ENCODE measurements at regions not wholly inside any gene's neighbourhood (a gene's known extent, or its start where the extent isn't known, plus 50 kb on each side); places are given as distances from the start of the nearest gene placed in this dataset.

DNA sequence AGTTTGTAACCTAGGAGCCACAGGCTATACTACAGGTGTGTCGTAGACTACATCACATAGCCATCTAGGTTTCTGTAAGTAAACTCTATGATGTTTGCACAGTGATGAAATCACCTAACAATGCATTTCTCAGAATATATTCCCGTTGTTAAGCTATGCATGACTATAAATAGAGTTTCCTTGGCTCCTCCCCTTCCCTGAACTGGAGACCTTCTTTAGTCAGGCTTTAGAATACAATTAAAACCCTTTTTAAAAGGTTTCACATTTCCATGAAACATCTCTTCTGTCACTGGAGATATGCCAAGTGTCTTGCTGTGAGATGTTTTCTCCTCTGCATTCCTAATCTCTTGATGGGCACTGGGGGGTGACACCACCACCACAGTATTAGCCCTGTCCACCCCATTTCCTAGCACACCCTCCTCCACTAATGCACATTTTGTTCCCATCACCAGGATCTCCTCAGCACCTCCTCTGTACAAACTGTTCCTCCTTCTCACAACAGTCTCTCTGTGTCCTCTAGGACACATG is 334.6 kb upstream of the CPEB2 start:
- no peak for TF ChIP-seq CTCF (IDR thresholded peaks at IDR 0.05; ENCODE audit: extremely low read depth, insufficient read depth, missing control alignments)
- in situ Hi-C loops (cut with MboI; ENCODE audit: low pct_unique_long_range_greater_than_20kb, low sequenced_read_pairs, unreplicated experiment): no loop called here
- DNase-seq (ENCODE audit: low spot score): no peak

- no peak for TF ChIP-seq CTCF (IDR thresholded peaks at IDR 0.05; ENCODE audit: extremely low read depth, insufficient read depth, missing control alignments)
- in situ Hi-C loops (cut with MboI; ENCODE audit: low pct_unique_long_range_greater_than_20kb, low sequenced_read_pairs, unreplicated experiment): no loop called here
- DNase-seq (ENCODE audit: low spot score): no peak
These were observed 334.0 kb upstream of the CPEB2 start for GRCh38 chr4:14668296-14668695.

- TF ChIP-seq CTCF (IDR thresholded peaks at IDR 0.05; ENCODE audit: extremely low read depth, insufficient read depth, missing control alignments): no peak
- in situ Hi-C loops (cut with MboI; ENCODE audit: low pct_unique_long_range_greater_than_20kb, low sequenced_read_pairs, unreplicated experiment): no loop called here
- DNase-seq (ENCODE audit: low spot score): no peak
These were observed 332.9 kb upstream of the CPEB2 start for GRCh38 chr4:14669371-14669770.

DNA sequence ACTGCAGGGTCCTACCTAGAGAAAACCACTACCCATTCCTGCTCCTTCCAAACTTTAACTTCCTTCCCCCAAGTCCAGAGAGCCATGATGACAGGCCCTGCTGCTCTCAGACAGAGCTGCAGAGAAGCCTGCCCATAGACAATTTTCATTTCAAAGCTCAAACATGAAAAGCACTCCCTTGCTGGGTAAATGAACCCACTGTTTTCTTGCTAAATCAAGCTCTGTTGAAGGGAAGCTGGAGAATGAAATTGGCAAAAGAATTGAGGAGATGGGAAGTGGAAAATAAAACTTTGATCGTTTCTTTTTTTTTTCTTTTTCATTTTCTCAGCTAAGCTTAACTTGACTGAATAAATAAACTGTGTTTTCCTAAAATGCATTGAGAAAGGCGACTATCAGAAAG is 331.1 kb upstream of the CPEB2 start:
- no peak for TF ChIP-seq CTCF (IDR thresholded peaks at IDR 0.05; ENCODE audit: extremely low read depth, insufficient read depth, missing control alignments)
- in situ Hi-C loops (cut with MboI; ENCODE audit: low pct_unique_long_range_greater_than_20kb, low sequenced_read_pairs, unreplicated experiment): no loop called here
- DNase-seq (ENCODE audit: low spot score): no peak

DNA sequence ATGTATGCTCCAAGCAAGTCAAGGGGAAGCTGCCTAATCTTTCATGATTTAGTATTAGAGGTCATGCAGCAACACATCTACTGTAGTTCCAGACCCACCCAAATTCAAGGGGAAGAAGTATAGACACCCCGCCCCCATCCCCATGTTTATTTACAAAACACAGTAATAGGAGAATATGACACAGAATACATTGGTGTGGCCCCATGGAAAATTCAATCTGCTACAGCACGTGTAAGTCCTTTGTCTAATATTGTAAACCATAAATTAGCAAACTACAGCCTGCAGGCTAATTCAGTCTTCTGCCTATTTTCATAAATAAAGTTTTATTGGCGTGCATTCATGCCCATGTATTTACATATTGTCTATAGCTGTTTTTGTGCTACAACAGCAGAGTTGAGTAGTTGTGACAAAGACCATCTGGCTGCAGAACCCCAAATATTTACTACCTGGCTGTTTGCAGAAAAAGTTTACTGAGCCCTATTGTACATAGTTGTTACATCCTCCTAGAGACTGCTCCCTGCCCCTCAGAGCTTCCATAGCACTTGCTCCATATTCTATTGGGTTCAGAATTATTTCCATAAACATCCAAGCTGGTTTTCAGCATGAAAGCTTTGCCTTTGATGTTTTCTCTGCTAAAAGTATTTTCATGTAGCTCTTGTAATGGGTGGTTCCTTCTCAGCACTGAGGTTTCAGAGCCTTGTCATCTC is 326.8 kb upstream of the CPEB2 start:
- in situ Hi-C loops (cut with MboI; ENCODE audit: low pct_unique_long_range_greater_than_20kb, low sequenced_read_pairs, unreplicated experiment): no loop called here
- DNase-seq (ENCODE audit: low spot score): no peak
- TF ChIP-seq CTCF (IDR thresholded peaks at IDR 0.05; ENCODE audit: extremely low read depth, insufficient read depth, missing control alignments): no peak

DNA sequence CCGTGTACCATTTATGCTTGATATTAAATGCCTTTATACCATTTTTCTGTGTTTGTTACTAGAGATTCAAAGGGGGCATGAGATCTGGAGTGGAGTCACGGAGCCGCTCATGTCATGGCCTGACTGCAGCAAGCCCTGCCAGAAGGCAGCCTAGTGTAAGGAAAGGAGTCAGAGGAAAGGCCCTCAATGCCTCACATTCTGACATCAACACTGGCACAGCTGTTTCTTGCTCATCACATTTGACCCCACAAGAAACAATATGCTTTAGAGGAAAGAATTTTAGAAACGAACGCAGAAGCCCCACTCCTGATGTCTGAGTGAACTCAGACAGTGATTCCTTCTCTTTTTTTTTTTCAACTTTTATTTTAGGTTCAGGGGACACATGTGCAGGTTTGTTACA is 322.4 kb upstream of the CPEB2 start:
- in situ Hi-C loops (cut with MboI; ENCODE audit: low pct_unique_long_range_greater_than_20kb, low sequenced_read_pairs, unreplicated experiment): no loop called here
- no peak for TF ChIP-seq CTCF (IDR thresholded peaks at IDR 0.05; ENCODE audit: extremely low read depth, insufficient read depth, missing control alignments)
- no peak for DNase-seq (ENCODE audit: low spot score)
